GM06990 (cell line): ENCODE measurements at regions not wholly inside any gene's neighbourhood (a gene's known extent, or its start where the extent isn't known, plus 50 kb on each side); places are given as distances from the start of the nearest gene placed in this dataset.

Experiments used
- DNase-seq: peaks from one replicate; pipeline ENCODE4 v3.0.0-alpha.2; 2011; ENCODE audit not compliant: insufficient read length; ENCODE audit errors: extremely low read depth
- H3K27me3 ChIP-seq: replicated peaks from 2 replicates; pipeline ENCODE4 v1.6.0; 2011; ENCODE audit warnings: low read length; ENCODE audit not compliant: control insufficient read depth, insufficient read depth
- H3K36me3 ChIP-seq: 2 replicates; pipeline ENCODE4 v1.5.1; 2011; ENCODE audit warnings: low read length; ENCODE audit not compliant: control insufficient read depth, insufficient read depth
- H3K4me3 ChIP-seq: replicated peaks from 2 replicates; pipeline ENCODE4 v1.5.1; 2011; ENCODE audit warnings: low read depth, mild to moderate bottlenecking, control low read depth, low read length
- TF ChIP-seq, protein P1 (sequence below): IDR thresholded peaks from 2 replicates; pipeline ENCODE4 v1.5.1; 2011; ENCODE audit warnings: low read length, control low read depth, mild to moderate bottlenecking, inconsistent platforms; ENCODE audit not compliant: insufficient read depth, poor library complexity, severe bottlenecking

DNA sequence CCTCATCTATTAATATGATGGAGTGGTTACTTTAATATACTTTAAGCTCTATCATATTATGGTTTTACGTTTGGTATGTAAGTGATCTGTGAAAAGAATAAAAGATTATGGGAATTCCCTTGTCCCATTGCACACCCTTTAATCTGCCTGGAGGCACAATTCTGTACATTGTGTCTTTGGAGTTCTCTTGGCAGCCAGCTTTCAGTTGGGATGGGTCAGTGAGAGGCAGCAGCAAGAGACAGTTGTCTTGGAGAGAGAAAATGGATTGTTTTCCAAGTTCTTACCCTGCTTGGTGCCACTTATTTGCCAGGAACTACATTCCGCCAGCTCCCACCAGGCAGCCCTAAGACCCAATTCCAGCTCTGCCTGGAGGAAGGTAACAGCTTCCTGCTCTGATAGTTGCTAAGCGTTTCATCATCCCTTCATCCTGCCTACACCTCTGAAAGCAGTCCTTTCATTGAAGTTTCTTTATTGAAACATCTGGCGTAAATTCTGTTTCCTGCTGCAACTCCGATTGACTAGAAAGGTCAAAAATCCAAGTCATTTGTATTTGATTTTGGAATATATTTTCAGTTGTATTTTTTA lies 365.2 kb downstream of the AKAIN1 start:
- Histone ChIP-seq H3K4me3 (no peak overlapping the region), H3K36me3 (no peaks in the 10 kb centered on the region), H3K27me3 (no peaks in the 10 kb centered on the region)
- DNase-seq: no peak
- TF ChIP-seq, protein P1, sequence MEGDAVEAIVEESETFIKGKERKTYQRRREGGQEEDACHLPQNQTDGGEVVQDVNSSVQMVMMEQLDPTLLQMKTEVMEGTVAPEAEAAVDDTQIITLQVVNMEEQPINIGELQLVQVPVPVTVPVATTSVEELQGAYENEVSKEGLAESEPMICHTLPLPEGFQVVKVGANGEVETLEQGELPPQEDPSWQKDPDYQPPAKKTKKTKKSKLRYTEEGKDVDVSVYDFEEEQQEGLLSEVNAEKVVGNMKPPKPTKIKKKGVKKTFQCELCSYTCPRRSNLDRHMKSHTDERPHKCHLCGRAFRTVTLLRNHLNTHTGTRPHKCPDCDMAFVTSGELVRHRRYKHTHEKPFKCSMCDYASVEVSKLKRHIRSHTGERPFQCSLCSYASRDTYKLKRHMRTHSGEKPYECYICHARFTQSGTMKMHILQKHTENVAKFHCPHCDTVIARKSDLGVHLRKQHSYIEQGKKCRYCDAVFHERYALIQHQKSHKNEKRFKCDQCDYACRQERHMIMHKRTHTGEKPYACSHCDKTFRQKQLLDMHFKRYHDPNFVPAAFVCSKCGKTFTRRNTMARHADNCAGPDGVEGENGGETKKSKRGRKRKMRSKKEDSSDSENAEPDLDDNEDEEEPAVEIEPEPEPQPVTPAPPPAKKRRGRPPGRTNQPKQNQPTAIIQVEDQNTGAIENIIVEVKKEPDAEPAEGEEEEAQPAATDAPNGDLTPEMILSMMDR: no peak

DNA sequence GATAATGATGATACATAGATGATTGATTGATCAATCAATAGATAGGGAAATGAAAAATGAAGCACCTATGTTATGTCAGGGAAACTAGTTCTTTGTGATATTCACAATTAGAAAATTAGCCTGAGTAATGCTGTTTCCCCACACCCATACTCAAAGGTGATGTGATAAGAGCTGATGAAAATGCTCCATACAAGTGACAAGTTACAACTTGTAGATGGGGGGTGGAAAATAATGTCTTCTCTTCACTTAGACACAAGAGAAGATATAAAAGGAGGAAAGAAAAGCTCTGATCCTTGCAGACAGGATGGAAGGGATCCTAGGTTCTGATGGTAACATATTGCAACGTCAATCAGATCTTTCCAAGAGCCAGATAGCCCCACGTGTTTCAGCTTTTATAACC lies 365.9 kb downstream of the AKAIN1 start:
- Histone ChIP-seq H3K27me3 (no peaks in the 10 kb centered on the region), H3K4me3 (no peak overlapping the region), H3K36me3 (no peaks in the 10 kb centered on the region)
- TF ChIP-seq, protein P1: no peak
- DNase-seq: no peak

GRCh38 chr18:4823091-4823490 lies 368.0 kb upstream of the DLGAP1 start:
- Histone ChIP-seq H3K27me3 (no peaks in the 10 kb centered on the region), H3K36me3 (no peaks in the 10 kb centered on the region), H3K4me3 (no peak overlapping the region)
- DNase-seq: no peak
- TF ChIP-seq, protein P1: no peak

GRCh38 chr18:4821801-4822200 lies 366.7 kb upstream of the DLGAP1 start:
- TF ChIP-seq, protein P1: no peak
- Histone ChIP-seq H3K36me3 (no peaks in the 10 kb centered on the region), H3K4me3 (no peak overlapping the region), H3K27me3 (no peaks in the 10 kb centered on the region)
- DNase-seq: no peak

- no peak for DNase-seq
These were observed 362.6 kb upstream of the DLGAP1 start for GRCh38 chr18:4817665-4818064.

GRCh38 chr18:4813708-4814107 lies 358.6 kb upstream of the DLGAP1 start:
- no peaks in the 10 kb centered on the region for H3K36me3 ChIP-seq
- TF ChIP-seq, protein P1: no peak
- H3K27me3 ChIP-seq: no peaks in the 10 kb centered on the region
- H3K4me3 ChIP-seq: no peak overlapping the region
- DNase-seq: no peak

More at GRCh38 chr18:4817665-4818064, 362.6 kb upstream of the DLGAP1 start:
- no peak overlapping the region for H3K4me3 ChIP-seq
- no peaks in the 10 kb centered on the region for H3K36me3 ChIP-seq
- TF ChIP-seq, protein P1: no peak
- H3K27me3 ChIP-seq: no peaks in the 10 kb centered on the region
